Epithelial cell of esophagus (primary cell): ENCODE measurements at regions not wholly inside any gene's neighbourhood (a gene's known extent, or its start where the extent isn't known, plus 50 kb on each side); places are given as distances from the start of the nearest gene placed in this dataset.

ENCODE experiments used
- DNase-seq: peaks from one replicate; pipeline ENCODE4 v3.0.0; 2010; ENCODE audit warnings: low read depth
- H3K4me3 ChIP-seq: 2 replicates; pipeline ENCODE4 v1.5.1; 2011; ENCODE audit warnings: mild to moderate bottlenecking, low read length, control low read depth
- CTCF ChIP-seq: IDR thresholded peaks from 2 replicates; pipeline ENCODE4 v1.5.1; 2011; ENCODE audit warnings: low read depth, mild to moderate bottlenecking, low read length, control low read depth, inconsistent platforms; ENCODE audit not compliant: insufficient read depth; ENCODE audit errors: missing control alignments

GRCh38 chr10:32149252-32149955, 93.2 kb upstream of the KIF5B start:
- TF ChIP-seq CTCF: peak; percentile 34
- DNase-seq: peak; percentile 96
- no peak overlapping the region for H3K4me3 ChIP-seq

DNA sequence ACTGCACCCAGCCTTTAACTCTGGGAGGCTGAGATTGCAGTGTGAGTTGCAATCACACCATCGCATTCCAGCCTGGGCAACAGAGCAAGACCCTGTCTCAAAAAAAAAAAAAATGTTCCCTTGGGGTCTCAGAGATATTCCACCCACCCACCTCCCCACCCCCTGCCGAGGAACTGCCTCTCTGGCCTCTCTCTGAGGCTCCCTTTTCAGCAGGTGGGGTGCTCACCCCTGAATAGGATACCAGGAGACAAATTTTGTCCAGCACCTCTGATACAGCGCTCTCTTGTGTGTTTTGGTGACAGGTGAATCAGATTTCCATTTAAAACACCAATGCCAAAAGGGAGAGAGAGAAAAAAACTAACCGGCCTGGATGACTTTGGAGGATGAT, 92.6 kb upstream of the KIF5B start:
- no peak for DNase-seq
- H3K4me3 ChIP-seq: no peak overlapping the region
- no peak for TF ChIP-seq CTCF

DNA sequence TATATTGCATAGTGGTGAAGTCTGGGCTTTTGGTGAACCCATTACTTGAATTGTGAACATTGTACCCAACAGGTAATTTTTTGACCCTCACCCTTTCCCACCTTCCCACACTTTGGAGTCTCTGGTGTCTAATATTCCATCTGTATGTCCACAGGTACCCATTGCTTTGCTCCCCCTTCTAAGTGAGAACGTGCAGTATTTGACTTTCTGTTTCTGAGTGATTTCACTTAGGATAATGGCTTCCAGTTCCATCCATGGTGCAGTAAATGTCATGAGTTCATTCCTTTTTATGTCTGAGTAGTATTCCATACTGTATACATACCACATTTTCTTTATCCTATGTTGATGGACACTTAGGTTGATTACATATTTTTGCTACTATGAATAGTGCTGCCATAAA, 91.5 kb upstream of the KIF5B start:
- no peak overlapping the region for H3K4me3 ChIP-seq
- DNase-seq: no peak
- TF ChIP-seq CTCF: no peak

GRCh38 chr10:32146166-32146565, 89.9 kb upstream of the KIF5B start:
- no peak overlapping the region for H3K4me3 ChIP-seq
- DNase-seq: no peak
- no peak for TF ChIP-seq CTCF

DNA sequence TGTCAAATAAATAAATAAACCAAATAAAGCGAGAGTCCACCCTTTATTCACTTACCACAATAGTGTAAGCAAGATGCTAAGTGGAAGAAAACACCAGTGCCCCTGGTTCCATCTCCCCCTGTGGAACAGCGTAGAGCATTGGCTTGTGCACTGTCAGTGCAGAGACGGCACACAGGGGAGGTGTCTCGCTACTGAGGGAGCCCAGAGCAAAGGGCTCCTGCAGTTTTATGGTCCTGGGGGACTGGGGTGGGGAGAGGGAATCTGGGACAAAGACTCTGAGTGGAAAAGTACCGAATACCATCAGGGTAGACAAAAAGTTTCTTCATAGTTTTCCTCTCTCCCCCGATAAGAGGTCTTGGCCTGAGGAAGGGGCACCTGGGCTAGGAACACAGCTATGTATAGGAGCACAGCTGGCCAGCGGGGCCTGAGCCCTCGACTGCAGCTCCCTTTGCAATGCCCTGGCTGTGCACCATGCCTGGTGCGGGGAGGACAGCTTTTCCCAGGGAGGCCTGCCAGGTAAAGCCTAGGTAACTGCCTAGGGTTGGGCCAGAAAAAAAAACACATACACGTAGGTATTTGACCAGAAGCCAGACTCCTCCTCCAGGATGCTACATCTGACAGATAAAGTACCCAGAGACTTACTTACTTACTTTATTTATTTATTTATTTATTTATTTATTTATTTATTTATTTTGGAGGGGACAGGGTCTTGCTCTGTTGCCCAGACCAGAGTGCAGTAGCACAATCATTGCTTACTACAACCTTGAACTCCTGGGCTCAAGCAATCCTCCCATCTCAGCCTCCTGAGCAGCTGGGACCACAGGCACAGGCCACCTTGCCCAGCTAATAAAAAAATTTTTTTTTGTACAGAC, 88.8 kb upstream of the KIF5B start:
- DNase-seq: peak; percentile 72
- H3K4me3 ChIP-seq: no peak overlapping the region
- no peak for TF ChIP-seq CTCF

GRCh38 chr10:32143302-32143847, 87.2 kb upstream of the KIF5B start:
- no peak overlapping the region for H3K4me3 ChIP-seq
- peak; percentile 98 for DNase-seq
- no peak for TF ChIP-seq CTCF
